ENCODE measurements at regions not wholly inside any gene's neighbourhood (a gene's known extent, or its start where the extent isn't known, plus 50 kb on each side); places are given as distances from the start of the nearest gene placed in this dataset.

DNA sequence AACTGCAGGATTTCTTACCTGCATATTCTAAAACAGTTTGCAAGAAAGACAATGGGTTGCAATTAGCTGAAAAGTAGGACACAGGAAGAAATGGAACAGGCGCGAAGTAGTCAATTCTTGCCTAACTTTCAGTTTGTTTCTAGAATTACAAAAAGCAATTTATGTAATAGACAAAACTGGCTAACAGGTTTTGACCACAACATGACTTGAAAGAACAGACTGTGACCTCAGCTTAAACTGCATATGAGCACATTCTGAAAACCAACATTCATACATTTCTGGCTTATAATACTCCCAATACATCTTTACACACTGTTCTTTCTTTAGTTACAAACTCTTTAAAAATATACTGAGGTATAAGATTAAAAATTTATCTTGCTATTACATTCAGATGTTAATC lies 405.9 kb upstream of the B3GALT2 start:
- Histone ChIP-seq H3K4me3 (ENCODE audit: low read length) (no peak overlapping the region), H3K27me3 (ENCODE audit: control insufficient read depth, insufficient read depth, low read length) (no peaks in the 10 kb centered on the region), H3K4me1 (ENCODE audit: control insufficient read depth, insufficient read depth, low read length) (no peaks in the 10 kb centered on the region), H3K36me3 (ENCODE audit: control insufficient read depth, insufficient read depth, low read length) (no peaks in the 10 kb centered on the region), H3K27ac (ENCODE audit: low read length) (no peak overlapping the region), H3K9me3 (ENCODE audit: control insufficient read depth, insufficient read depth, low read length) (no peaks in the 10 kb centered on the region)
- H3K4me3 Mint-ChIP-seq = peak overlapping the region; percentile 37
- no peaks in the 10 kb centered on the region for H3K36me3 Mint-ChIP-seq
- ATAC-seq = peak; percentile 79 to 88 (median 79)
- peaks cover 0 to 4% of the 10 kb centered on the region in 2 donors for H3K27me3 Mint-ChIP-seq (ENCODE audit: low read depth in 2 of 2)
- peaks cover 22 to 27% of the 10 kb centered on the region in 2 donors for H3K4me1 Mint-ChIP-seq
- TF ChIP-seq, protein P1, sequence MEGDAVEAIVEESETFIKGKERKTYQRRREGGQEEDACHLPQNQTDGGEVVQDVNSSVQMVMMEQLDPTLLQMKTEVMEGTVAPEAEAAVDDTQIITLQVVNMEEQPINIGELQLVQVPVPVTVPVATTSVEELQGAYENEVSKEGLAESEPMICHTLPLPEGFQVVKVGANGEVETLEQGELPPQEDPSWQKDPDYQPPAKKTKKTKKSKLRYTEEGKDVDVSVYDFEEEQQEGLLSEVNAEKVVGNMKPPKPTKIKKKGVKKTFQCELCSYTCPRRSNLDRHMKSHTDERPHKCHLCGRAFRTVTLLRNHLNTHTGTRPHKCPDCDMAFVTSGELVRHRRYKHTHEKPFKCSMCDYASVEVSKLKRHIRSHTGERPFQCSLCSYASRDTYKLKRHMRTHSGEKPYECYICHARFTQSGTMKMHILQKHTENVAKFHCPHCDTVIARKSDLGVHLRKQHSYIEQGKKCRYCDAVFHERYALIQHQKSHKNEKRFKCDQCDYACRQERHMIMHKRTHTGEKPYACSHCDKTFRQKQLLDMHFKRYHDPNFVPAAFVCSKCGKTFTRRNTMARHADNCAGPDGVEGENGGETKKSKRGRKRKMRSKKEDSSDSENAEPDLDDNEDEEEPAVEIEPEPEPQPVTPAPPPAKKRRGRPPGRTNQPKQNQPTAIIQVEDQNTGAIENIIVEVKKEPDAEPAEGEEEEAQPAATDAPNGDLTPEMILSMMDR (IDR thresholded peaks at IDR 0.05) = no peak
- H3K9me3 Mint-ChIP-seq = no peaks in the 10 kb centered on the region
- peak in 1 of 2 donors; percentile 56 for DNase-seq
- peak overlapping the region; percentile 16 to 45 for H3K27ac Mint-ChIP-seq
- 6% methylated on average over 2 of the region's 2 CpGs for WGBS (ENCODE audit: insufficient coverage)
- intact Hi-C loops (cut with micrococcal nuclease) = loop anchor here (5.0 to 10.0 kb wide), 2 partner anchors 118 to 185 kb away; no protein-coding TSS in a partner anchor

DNA sequence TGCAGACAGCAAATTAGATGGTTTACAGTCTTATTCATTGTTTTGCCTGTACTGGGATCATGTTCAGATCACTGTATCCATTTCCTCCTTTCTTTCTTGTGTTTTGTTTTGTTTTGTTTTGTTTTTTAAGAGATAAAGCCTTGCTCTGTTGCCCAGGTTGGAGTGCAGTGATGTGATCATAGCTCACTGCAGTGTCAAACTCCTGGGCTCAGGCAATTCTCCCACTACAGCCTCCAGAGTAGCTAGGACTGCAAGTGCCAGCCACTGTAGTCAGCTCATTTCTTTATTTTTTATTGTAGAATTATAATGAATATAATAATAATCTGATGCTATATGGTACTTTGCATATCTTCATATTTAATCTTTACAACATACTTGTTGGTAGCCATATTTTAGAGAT lies 403.7 kb upstream of the B3GALT2 start:
- intact Hi-C loops (cut with micrococcal nuclease) = loop anchor here (5.0 to 10.0 kb wide), 2 partner anchors 115 to 183 kb away; no protein-coding TSS in a partner anchor
- H3K4me3 ChIP-seq (ENCODE audit: low read length) = no peak overlapping the region
- no peaks in the 10 kb centered on the region for H3K36me3 ChIP-seq (ENCODE audit: control insufficient read depth, insufficient read depth, low read length)
- no peaks in the 10 kb centered on the region for H3K9me3 Mint-ChIP-seq
- no peak overlapping the region for H3K27ac ChIP-seq (ENCODE audit: low read length)
- peaks cover 22 to 31% of the 10 kb centered on the region in 2 donors for H3K4me1 Mint-ChIP-seq
- no peaks in the 10 kb centered on the region for H3K4me1 ChIP-seq (ENCODE audit: control insufficient read depth, insufficient read depth, low read length)
- DNase-seq = no peak
- no peak overlapping the region for H3K27ac Mint-ChIP-seq
- peak in 1 of 3 donors; percentile 14 for ATAC-seq
- H3K4me3 Mint-ChIP-seq = no peak overlapping the region
- no peaks in the 10 kb centered on the region for H3K36me3 Mint-ChIP-seq
- TF ChIP-seq, protein P1 (IDR thresholded peaks at IDR 0.05) = no peak
- H3K9me3 ChIP-seq (ENCODE audit: control insufficient read depth, insufficient read depth, low read length) = no peaks in the 10 kb centered on the region
- no peaks in the 10 kb centered on the region for H3K27me3 Mint-ChIP-seq (ENCODE audit: low read depth in 2 of 2)
- no peaks in the 10 kb centered on the region for H3K27me3 ChIP-seq (ENCODE audit: control insufficient read depth, insufficient read depth, low read length)

DNA sequence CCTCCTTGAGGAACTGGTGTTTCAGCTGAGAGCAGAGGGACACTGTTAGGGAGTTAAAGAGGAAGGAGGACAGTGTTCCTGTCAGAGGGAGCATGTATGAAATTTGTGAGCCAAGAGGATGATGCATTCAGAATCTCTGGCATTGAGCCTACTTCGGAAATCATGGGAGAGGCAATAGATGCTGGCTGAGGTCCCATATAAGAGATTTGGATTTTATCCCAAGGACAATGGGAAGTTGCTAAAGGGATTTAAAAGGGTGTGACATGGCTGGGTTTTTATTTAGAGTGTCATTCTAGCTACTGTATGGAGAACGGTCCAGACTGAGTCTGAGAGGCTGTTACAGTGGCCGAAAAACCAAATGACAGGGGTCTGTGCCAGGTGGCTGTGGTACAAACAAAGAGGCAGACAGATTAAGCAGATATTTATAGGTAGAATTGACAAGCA lies 403.2 kb upstream of the B3GALT2 start:
- Histone ChIP-seq H3K4me1 (ENCODE audit: control insufficient read depth, insufficient read depth, low read length) (no peaks in the 10 kb centered on the region), H3K4me3 (ENCODE audit: low read length) (no peak overlapping the region), H3K27me3 (ENCODE audit: control insufficient read depth, insufficient read depth, low read length) (no peaks in the 10 kb centered on the region), H3K27ac (ENCODE audit: low read length) (no peak overlapping the region), H3K9me3 (ENCODE audit: control insufficient read depth, insufficient read depth, low read length) (no peaks in the 10 kb centered on the region), H3K36me3 (ENCODE audit: control insufficient read depth, insufficient read depth, low read length) (no peaks in the 10 kb centered on the region)
- Mint-ChIP-seq H3K9me3 (no peaks in the 10 kb centered on the region), H3K36me3 (no peaks in the 10 kb centered on the region), H3K4me1 (peaks cover 22 to 31% of the 10 kb centered on the region in 2 donors), H3K27ac (peak overlapping the region in 1 of 2 donors; percentile 51), H3K4me3 (no peak overlapping the region), H3K27me3 (ENCODE audit: low read depth in 2 of 2) (no peaks in the 10 kb centered on the region)
- TF ChIP-seq, protein P1 (IDR thresholded peaks at IDR 0.05) = no peak
- intact Hi-C loops (cut with micrococcal nuclease) = loop anchor here (5.0 to 10.0 kb wide), 2 partner anchors 115 to 182 kb away; no protein-coding TSS in a partner anchor
- ATAC-seq (no peak), DNase-seq (no peak)
- WGBS (ENCODE audit: insufficient coverage) = 97% methylated on average over 3 of the region's 3 CpGs

Data from natural killer cell (primary cell).